ENCODE measurements at regions not wholly inside any gene's neighbourhood (a gene's known extent, or its start where the extent isn't known, plus 50 kb on each side); places are given as distances from the start of the nearest gene placed in this dataset.

DNA sequence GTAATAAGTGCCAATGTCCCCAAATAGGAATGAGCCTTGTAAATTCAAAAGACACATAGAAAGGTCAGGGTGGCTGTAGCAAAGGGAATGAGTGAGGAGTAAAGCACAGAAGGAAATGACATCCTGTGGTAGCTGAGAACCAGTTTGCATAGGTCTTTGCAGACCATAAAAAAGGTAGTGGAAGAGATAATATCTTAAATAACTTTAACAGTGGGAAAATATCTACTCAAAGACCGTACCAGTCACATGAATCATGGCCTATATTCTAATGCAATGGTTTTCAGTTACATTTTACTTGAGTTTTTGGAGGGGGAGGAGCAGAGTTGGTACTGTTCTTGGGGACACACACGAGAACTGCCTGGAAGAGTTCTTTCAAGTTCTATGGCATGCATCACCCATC lies 297.3 kb upstream of the ADAMTS9 start:
- TF ChIP-seq POLR2A (IDR thresholded peaks at IDR 0.05) (no peak), EP300 (IDR thresholded peaks at IDR 0.05) (no peak), POLR2AphosphoS5 (IDR thresholded peaks at IDR 0.05) (no peak)
- TF ChIP-seq, protein P1, sequence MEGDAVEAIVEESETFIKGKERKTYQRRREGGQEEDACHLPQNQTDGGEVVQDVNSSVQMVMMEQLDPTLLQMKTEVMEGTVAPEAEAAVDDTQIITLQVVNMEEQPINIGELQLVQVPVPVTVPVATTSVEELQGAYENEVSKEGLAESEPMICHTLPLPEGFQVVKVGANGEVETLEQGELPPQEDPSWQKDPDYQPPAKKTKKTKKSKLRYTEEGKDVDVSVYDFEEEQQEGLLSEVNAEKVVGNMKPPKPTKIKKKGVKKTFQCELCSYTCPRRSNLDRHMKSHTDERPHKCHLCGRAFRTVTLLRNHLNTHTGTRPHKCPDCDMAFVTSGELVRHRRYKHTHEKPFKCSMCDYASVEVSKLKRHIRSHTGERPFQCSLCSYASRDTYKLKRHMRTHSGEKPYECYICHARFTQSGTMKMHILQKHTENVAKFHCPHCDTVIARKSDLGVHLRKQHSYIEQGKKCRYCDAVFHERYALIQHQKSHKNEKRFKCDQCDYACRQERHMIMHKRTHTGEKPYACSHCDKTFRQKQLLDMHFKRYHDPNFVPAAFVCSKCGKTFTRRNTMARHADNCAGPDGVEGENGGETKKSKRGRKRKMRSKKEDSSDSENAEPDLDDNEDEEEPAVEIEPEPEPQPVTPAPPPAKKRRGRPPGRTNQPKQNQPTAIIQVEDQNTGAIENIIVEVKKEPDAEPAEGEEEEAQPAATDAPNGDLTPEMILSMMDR (IDR thresholded peaks at IDR 0.05), result no peak

All from gastroesophageal sphincter (tissue), 3 donors.